GM18517 (cell line): ENCODE measurements at regions not wholly inside any gene's neighbourhood (a gene's known extent, or its start where the extent isn't known, plus 50 kb on each side); places are given as distances from the start of the nearest gene placed in this dataset.

Source experiments
- ATAC-seq: cut with Tn5 transposase; IDR thresholded peaks from one replicate; pipeline ENCODE4 v1.9.1; 2021; ENCODE audit warnings: mild to moderate bottlenecking, moderate library complexity; ENCODE audit not compliant: unreplicated experiment

DNA sequence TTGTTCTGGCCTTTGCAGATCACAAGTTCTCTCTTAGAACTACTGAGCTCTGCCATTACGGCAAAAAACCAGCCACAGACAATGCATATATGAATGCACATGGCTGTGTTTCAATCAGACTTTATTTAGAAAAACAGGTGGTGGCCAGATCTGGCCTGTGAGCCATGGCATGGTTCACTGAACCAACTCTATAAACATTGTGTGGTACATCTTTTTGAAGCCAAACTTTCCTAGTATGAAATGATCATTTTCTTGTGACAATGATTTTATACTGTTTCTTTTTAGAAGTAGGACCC is 65.9 kb upstream of the AMZ2 start:
- ATAC-seq = peak; percentile 53

DNA sequence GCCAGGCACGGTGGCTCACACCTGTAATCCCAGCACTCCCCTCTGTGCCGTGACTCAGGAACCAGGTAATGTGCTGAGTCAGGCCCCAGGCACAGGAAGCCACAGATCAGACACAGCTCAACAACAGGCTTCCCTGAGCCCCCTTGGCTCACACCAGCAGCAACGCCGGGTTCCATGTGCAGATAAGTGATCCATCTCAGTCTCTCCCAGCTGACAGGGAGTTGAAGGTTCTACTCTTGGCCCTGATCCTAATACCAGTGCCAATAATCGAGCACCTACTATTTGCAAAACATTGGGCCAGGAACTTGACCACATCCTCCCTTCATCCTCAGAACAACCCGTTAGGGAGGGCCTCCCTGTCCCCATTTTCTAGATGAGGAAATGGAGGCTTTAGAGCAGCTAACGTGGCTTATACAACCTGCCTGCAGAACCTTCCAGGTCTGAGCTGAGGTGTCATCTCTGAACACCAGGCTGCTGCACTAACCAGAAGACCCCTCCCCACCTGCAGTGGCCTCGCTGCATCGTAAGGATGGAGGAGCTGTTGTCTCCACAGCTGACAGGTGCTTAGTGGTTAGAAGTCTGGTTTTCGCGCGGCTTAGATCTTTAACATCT is 64.8 kb upstream of the AMZ2 start:
- ATAC-seq = no peak

DNA sequence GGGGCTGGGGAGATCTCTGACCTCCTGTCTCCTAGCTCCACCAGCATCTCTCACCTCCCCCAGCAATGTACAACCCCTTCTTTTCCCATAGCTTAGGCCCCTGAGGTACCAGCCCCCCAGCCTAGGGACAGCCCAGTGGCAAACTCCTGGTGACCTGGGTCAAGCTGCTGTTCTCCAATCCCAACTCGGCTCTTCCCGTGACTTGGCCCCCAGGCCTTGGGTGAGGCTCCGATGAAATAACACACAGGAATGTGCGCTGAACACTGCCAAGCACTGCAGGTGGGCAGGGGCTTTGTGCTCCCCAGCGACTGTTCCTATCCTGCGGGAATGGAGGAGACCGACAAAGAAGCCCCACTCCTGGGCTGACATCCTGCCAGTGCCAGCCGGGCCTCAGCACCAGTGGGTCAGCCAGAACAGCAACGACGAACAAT is 63.7 kb upstream of the AMZ2 start:
- ATAC-seq = no peak

DNA sequence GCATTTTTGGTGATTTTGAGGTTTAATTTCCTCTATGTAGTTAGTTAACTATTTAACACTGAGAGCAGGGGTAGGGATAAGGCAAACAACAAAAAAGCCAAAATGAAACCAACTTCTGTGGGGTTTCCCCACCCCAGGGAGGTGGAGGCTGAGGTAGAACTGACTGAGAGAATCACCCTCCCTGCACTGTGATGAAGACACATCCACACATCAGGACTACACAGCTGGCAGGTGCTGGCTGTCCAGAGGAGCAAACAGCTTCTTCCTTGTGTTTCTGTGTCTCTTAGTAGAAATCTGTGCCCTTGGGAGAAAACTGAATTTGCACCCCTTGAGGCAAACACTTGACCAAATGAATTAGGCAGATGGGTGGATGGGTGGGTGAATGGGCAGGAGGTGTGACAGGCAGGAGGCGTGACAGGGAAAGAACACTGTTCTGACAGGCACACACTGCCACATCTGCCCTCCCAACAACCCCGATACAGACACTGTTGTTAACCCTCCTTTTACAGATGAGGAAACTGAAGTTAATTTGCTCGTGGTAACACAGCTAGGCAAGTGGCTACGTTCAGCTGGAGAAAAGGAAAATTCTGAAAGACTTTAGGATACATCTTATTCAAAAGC is 62.9 kb upstream of the AMZ2 start:
- peak; percentile 42 for ATAC-seq

DNA sequence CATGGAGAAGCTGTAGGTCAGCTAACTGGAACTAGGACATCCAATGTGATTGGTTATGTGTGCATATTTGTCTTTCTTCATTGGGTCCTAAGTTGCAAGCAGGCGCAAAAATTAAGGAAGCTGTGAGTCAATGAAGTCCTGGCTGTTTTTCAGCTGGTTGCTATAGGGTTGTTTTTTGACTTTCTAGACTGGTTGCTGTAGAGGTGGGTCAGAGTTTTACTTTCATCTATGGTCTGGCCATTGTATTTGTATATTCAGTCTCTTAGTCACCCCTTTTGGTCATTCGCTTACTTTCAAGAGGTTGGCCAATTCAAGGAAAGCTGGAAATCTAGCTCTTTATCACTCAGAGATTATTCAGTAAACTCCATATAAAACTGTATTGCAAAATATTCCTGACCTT is 62.0 kb upstream of the AMZ2 start:
- no peak for ATAC-seq

DNA sequence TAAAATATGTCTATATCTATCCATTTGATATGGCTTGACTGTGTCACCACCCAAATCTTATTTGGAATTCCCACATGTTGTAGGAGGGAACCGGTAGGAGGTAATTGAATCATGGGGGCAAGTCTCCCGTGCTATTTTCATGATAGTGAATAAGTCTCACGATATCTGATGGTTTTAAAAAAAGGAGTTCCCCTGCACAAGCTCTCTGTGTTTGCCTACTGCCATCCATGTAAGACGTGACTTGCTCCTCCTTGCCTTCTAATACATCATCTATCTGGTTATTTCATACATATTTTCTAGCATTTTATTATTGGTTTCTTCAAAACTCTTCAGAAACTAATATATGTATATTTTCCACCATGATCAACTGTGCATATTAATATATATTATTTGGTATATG is 57.3 kb upstream of the AMZ2 start:
- ATAC-seq = no peak

DNA sequence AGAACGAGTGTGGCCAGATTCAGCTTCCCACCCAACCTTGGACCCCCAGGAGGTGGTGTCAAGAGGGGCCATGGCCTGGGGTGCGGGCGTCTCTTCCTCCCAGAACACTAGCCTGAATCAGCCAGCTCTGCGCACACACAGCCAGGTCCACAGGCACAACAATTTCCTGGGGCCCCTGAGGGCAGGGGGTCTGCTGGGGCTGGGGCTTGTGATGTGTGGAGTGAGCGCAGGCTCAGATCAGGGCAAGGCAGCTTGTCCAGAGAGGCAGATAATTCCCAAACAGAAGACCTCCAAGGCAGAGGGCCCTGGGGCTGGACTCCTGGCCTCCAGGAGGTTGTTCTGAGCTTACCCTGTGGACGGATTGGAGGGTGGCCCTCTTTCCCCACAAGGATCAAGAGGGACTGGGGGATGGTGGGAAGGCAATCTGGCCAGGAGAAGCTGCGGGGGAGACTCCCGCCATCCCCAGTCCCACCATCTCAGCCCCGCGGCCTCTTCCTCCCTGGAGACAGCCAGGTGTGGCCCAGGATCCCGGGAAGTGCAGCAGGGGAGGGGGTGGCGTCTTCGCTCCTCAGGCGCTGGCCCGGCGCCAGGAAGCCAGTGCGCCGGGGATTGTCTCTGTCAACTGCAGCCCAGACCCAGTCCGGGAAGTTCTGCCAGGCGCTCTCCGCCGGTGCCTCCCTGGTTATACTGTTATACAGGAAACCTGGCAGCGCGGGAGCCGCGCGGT is 52.0 kb upstream of the AMZ2 start:
- no peak for ATAC-seq

DNA sequence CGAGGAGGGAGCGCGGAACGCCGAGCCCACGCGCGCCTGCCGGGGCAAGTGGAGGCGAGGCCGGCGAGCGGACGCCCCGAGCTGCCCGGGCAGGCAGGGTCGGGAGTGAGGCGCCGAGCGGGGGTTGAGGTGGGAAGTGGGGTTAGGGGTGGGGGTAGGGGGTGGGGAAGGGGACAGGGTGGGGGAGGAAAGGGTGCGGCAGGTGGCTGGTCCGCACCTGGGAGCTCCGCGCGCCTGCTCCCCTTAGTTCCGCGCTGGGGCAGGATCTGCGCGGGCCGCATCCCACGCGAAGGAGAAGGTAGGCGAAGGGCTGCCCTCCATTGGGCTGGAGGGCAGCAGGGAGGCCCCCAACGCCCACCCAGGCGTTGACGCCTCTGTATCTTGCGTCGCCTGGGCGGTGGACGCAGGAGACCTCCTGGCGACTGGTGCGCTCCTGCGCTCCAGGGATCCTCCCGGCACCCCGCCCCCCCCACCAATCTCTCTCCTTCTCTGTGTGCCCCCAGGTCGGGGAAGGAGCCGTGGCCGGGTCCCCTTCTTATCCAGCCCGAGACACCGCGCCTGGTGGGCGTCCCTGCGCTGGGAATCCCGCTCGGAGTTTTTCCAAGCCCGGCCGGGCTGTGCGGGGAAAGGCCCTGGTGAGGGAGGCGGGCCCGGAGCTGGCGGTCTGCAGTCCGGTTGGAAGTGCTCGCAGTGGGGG is 51.3 kb upstream of the AMZ2 start:
- ATAC-seq = no peak

DNA sequence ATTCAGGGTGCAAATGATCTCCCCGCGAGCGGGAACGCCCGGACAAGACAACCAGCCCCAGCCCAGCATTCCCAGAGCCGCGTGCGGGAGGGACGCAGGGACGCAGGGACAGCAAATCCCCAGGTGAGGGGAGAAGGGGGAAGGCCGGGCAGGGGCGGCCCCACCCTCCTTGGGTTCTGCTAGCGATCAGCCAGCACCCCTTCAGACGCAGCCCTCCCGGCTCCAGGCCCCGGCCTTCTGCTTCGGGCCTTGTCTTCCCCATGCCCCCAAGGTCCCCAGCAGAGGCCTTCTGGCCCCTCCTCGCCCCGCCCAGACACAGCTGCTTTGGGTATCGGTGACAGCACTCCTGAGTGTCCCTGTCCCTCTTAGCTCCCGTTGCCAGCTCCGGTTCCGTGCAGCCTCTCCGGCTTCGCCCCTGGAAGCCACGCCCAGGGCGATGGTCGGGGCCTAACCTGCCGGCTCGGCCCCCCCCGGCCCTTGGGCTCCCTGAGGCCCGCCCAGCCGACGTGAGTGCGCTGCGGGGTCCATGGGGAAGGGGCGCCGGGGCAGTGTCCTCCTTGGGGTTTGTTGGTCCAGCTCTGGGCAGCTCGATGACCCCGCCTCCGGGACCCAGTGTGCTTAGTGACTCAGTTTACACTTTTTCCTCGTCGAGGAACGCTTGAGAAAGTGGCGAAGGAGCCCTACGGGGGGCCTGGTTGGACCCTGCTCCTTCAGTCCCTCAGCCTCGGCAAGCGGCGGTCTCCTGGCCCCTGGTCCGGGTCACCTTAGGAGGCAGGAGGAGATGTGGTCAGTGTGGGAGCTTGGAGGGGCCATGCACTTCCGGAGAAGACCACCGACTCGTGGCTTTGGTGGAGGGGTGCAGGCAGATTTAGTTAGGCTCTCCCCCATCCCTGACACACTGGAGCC is 50.5 kb upstream of the AMZ2 start:
- no peak for ATAC-seq

DNA sequence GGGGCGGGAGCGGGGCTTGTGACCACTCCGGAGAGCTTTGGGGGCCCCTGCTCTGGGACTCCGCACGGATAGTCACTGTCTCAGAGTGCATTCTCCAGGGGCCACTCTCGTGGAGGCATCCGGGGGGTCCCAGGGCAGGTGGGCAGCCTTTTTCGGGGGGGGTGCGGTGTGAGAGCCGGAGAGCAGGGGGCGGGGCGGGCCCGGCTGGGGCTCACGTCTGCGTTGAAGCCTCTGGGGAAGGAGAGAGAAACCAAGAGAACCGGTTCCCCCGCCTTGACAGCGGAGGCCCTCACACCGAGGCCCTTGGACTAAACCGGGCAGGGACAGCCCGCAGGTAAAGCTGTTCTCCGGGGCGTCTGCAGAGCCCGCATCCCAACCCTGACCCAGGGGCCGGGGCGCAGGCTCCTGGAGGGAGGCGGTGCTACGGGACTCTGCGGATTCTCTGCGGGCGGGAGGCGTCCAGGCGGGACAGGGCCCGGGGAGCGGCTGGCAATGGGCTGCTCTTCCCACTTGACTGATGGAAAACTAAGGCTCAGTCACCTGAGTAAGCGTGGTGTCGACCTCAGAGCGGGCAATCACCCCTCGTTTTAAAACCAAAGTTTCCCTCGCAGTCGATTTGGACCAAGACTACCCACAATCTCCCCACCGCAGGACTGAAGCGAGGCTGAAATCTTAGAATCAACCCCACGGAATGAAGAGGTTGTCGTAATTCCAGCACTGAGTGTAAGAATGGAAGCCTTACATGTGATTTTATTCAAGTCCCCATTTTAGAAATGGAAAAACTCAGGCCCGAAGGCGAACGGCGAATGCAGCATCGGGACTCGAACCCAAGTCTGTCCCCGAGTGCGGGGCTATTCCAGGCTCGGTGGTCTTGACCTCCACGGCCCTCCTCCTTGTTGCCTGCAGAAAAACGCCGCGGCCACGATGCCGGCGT is 49.6 kb upstream of the AMZ2 start:
- no peak for ATAC-seq
